ENCODE measurements at regions not wholly inside any gene's neighbourhood (a gene's known extent, or its start where the extent isn't known, plus 50 kb on each side); places are given as distances from the start of the nearest gene placed in this dataset.
A peak's percentile ranks its signal among the peaks of the same experiment; 100 is the strongest.
"Not testable (repeated sequence)": the region's sequence is repeated elsewhere in the genome, so short reads cannot be mapped to it uniquely, and the experiment has no call there.

GRCh38 chr2:94576486-94576885 is 294.7 kb upstream of the TEKT4 start:
- H3K4me3 Mint-ChIP-seq, POLR2A ChIA-PET, H3K36me3 Mint-ChIP-seq: not testable (repeated sequence)

DNA sequence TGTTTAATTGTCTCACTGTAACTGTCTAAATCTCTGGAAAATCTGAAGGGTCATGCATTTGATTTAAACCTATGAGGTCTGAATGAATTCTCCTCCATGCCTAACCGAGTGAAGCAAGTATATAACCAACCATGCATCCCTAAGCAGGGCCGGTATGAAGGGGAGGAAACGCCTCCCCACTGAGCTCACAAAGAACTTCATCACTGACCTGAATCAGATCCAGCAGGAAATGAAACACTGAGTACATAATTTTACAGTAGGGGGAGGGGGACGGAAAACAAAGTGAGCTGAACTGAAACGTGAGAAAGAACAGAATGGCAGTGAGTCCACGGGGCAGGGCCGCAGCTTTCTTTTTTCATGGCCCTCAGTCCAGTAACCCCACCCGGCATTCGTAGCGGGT is 294.1 kb upstream of the TEKT4 start:
- intact Hi-C loops (cut with micrococcal nuclease); POLR2A ChIA-PET; CTCF ChIA-PET; H3K36me3 Mint-ChIP-seq; H3K4me3 Mint-ChIP-seq; H3K27ac Mint-ChIP-seq; H3K27me3 Mint-ChIP-seq; H3K4me1 Mint-ChIP-seq (ENCODE audit: low read depth); H3K9me3 Mint-ChIP-seq: not testable (repeated sequence)
- peak; percentile 14 for DNase-seq

More at GRCh38 chr2:94576486-94576885, 294.7 kb upstream of the TEKT4 start:
- H3K9me3 Mint-ChIP-seq; H3K27me3 Mint-ChIP-seq; DNase-seq; CTCF ChIA-PET; intact Hi-C loops (cut with micrococcal nuclease); H3K4me1 Mint-ChIP-seq (ENCODE audit: low read depth); H3K27ac Mint-ChIP-seq: not testable (repeated sequence)

DNA sequence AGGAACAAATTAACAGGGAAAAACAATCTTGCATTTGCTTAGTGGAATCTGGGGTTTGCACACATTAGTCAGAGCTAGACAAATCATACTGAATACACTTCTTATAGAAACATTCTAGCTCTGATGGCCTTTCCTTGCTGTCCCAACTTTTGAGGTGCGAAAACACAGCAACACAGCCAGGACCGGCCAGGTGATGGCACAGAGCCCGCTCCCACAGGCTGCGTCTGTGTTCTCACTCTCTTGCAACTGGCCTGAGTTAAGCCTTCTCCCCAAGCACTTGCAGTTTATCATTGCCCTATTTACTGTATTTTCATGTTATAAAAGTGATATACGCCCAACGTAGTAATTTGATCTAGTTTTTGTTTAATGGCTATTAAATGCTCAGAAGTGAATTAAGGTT is 292.0 kb upstream of the TEKT4 start:
- DNase-seq; H3K4me1 Mint-ChIP-seq (ENCODE audit: low read depth); POLR2A ChIA-PET; H3K27me3 Mint-ChIP-seq; H3K4me3 Mint-ChIP-seq; H3K36me3 Mint-ChIP-seq; H3K9me3 Mint-ChIP-seq; H3K27ac Mint-ChIP-seq; CTCF ChIA-PET; intact Hi-C loops (cut with micrococcal nuclease): not testable (repeated sequence)

DNA sequence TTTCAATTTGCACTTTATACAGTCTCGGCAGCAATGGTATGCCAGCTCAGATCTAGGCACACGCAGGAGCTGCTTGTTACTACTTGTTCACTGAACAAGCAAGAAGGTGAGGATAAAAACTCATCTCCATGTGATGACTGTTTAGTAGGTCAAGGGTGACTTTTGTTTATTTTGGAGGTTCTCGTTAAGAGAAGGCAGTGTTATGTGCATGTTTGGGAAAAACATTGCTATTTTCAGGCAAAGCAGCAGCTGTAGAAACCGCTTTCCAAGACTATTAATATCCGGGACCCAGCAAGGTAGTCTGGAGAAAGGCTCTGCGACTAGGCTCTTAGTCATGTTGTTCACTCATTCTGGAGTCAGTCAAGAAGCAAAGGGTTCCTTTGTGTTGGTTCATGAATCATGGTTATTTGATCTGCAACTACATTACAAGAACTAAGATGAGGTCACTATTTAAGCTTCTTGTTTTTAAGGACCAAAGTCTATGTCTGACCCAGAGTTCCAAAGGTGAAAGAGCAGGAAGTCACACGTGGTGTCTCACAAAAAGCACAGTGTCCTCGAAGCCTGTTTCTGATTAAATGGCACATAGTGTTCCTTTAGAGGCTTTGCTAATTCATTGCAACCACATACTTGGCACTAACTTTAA is 288.0 kb upstream of the TEKT4 start:
- H3K9me3 Mint-ChIP-seq; H3K36me3 Mint-ChIP-seq; POLR2A ChIA-PET; CTCF ChIA-PET; intact Hi-C loops (cut with micrococcal nuclease); DNase-seq; H3K27me3 Mint-ChIP-seq; H3K4me3 Mint-ChIP-seq; H3K27ac Mint-ChIP-seq; H3K4me1 Mint-ChIP-seq (ENCODE audit: low read depth): not testable (repeated sequence)

GRCh38 chr2:94584569-94584968 is 286.7 kb upstream of the TEKT4 start:
- H3K36me3 Mint-ChIP-seq; DNase-seq; H3K9me3 Mint-ChIP-seq; intact Hi-C loops (cut with micrococcal nuclease); H3K4me1 Mint-ChIP-seq (ENCODE audit: low read depth); H3K27me3 Mint-ChIP-seq; H3K4me3 Mint-ChIP-seq; CTCF ChIA-PET; H3K27ac Mint-ChIP-seq; POLR2A ChIA-PET: not testable (repeated sequence)

- H3K4me3 Mint-ChIP-seq; CTCF ChIA-PET; H3K27me3 Mint-ChIP-seq; POLR2A ChIA-PET; H3K9me3 Mint-ChIP-seq; H3K4me1 Mint-ChIP-seq (ENCODE audit: low read depth); H3K27ac Mint-ChIP-seq; H3K36me3 Mint-ChIP-seq; intact Hi-C loops (cut with micrococcal nuclease): not testable (repeated sequence)
- DNase-seq = peak; percentile 37
Observed at GRCh38 chr2:94586032-94586982, 284.9 kb upstream of the TEKT4 start.

GRCh38 chr2:94587042-94587441 is 284.2 kb upstream of the TEKT4 start:
- H3K27me3 Mint-ChIP-seq; H3K9me3 Mint-ChIP-seq; H3K4me3 Mint-ChIP-seq; H3K27ac Mint-ChIP-seq; intact Hi-C loops (cut with micrococcal nuclease); DNase-seq; H3K4me1 Mint-ChIP-seq (ENCODE audit: low read depth); POLR2A ChIA-PET; H3K36me3 Mint-ChIP-seq; CTCF ChIA-PET: not testable (repeated sequence)

- intact Hi-C loops (cut with micrococcal nuclease); POLR2A ChIA-PET; H3K36me3 Mint-ChIP-seq; DNase-seq; H3K27ac Mint-ChIP-seq; H3K9me3 Mint-ChIP-seq; H3K4me3 Mint-ChIP-seq; H3K4me1 Mint-ChIP-seq (ENCODE audit: low read depth); H3K27me3 Mint-ChIP-seq; CTCF ChIA-PET: not testable (repeated sequence)
Observed at GRCh38 chr2:94594019-94594836, 277.0 kb upstream of the TEKT4 start.

- POLR2A ChIA-PET; H3K27me3 Mint-ChIP-seq; DNase-seq; H3K27ac Mint-ChIP-seq; intact Hi-C loops (cut with micrococcal nuclease); H3K4me3 Mint-ChIP-seq; CTCF ChIA-PET; H3K36me3 Mint-ChIP-seq; H3K4me1 Mint-ChIP-seq (ENCODE audit: low read depth); H3K9me3 Mint-ChIP-seq: not testable (repeated sequence)
Observed at GRCh38 chr2:94595956-94596355, 275.3 kb upstream of the TEKT4 start.

- intact Hi-C loops (cut with micrococcal nuclease); H3K36me3 Mint-ChIP-seq; H3K4me1 Mint-ChIP-seq (ENCODE audit: low read depth); H3K27me3 Mint-ChIP-seq; POLR2A ChIA-PET; H3K9me3 Mint-ChIP-seq; H3K4me3 Mint-ChIP-seq; H3K27ac Mint-ChIP-seq; CTCF ChIA-PET; DNase-seq: not testable (repeated sequence)
Observed at GRCh38 chr2:94598075-94598713, 273.0 kb upstream of the TEKT4 start.

DNA sequence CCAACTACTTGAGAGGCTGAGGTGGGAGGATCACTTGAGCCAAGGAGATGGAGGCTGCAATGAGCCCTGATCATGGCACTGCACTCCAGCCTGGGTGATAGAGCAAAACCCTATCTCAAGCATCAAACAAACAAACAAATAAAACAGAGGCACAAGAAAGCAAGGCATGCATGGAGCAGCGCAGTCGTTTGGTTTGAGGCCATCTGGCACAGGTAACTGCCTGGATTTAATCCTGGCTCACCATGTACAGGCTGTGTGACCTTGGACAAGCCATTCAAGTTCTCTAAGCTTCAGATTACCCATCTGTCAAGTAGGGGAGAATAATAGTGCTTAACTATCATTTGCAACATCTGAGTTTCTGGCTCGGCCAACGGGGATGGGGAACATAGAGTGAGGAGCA is 270.3 kb upstream of the TEKT4 start:
- H3K36me3 Mint-ChIP-seq; H3K27me3 Mint-ChIP-seq; intact Hi-C loops (cut with micrococcal nuclease); H3K27ac Mint-ChIP-seq; H3K4me1 Mint-ChIP-seq (ENCODE audit: low read depth); DNase-seq; H3K4me3 Mint-ChIP-seq; CTCF ChIA-PET; POLR2A ChIA-PET; H3K9me3 Mint-ChIP-seq: not testable (repeated sequence)

GRCh38 chr2:94602466-94602865 is 268.8 kb upstream of the TEKT4 start:
- no peaks in the 10 kb centered on the region for H3K27me3 Mint-ChIP-seq
- ChIA-PET CTCF (no interaction called here), POLR2A (no interaction called here)
- intact Hi-C loops (cut with micrococcal nuclease) = no loop called here
- no peak overlapping the region for H3K27ac Mint-ChIP-seq
- H3K4me1 Mint-ChIP-seq (ENCODE audit: low read depth) = no peaks in the 10 kb centered on the region
- H3K9me3 Mint-ChIP-seq = peaks cover 4% of the 10 kb centered on the region
- no peaks in the 10 kb centered on the region for H3K36me3 Mint-ChIP-seq
- no peak for DNase-seq
- no peak overlapping the region for H3K4me3 Mint-ChIP-seq
